ENCODE measurements at regions not wholly inside any gene's neighbourhood (a gene's known extent, or its start where the extent isn't known, plus 50 kb on each side); places are given as distances from the start of the nearest gene placed in this dataset.

DNA sequence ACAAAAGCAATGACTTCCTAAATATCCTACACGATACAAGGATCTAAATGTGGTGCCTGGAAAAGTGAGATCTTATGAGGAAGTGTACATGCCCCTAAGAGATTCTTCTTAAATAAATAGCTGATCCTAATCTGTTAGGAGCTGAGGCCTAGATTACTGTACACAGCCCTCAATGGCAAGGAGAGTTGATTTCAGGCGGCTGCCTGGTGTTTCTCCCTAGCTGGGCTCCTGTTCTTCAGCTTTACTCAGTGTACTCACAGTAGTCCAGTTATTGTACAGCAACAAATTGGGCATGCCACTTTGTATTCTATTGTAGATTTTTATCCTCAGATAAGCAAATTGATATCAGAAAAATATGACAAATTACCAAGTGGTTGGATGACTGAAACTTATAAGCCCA, 358.2 kb upstream of the PDGFD start:
- no peak for DNase-seq

DNA sequence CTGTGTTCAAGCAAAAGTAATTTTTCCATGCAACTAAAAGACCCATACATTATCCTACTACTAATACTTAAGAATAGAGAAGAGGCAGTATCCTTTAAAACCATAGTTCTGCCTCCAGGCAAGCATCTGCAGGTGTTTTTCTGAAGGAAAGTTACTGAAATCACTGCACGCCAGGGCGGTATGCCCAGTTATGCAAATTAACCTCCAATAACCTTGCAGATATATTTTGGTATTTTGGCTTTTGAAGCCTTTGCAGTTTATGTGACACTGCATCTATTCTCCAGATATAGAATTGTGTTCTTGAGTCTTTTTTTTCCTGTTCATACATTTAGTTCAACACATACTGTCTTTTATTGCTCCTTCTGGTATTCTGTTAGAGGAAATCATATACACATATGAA, 346.2 kb upstream of the PDGFD start:
- DNase-seq, result no peak

DNA sequence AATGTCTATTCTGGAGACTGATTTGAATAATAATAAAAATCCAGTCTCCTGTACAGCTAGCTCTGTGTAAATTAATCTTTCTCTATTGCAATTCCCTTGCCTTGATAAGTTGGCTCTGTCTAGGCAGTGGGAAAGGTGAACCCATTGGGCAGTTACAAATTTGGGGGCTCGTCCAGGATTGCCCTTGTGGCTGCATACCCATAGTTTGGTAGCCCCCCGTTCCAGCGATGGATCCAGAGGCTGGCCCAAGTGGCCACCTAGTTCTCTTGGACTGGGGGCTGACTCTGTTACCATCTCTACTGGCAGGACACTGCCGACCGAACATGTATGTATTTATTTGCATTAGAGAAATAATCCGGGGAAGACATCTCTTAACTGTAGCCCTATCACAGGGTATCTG, 326.2 kb upstream of the PDGFD start:
- no peak for DNase-seq

DNA sequence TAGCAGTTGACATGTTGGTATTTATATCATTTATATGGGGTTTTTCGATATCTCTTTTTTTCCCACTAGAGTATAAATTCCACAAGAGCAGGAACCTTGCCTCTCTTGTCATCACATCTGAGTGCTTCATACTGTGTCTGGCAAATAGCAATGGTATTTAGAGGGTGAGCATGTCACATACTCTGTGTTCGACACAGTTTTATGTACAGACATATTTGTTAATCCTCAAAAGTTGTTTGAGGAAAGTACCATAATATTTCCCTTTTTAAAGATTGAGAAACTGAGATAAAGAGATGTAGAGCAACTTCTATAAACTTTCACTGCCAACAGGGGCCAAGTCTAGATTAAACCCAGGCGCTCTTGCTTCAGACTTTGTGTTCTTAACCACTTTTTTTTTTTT, 324.6 kb upstream of the PDGFD start:
- DNase-seq, result no peak

DNA sequence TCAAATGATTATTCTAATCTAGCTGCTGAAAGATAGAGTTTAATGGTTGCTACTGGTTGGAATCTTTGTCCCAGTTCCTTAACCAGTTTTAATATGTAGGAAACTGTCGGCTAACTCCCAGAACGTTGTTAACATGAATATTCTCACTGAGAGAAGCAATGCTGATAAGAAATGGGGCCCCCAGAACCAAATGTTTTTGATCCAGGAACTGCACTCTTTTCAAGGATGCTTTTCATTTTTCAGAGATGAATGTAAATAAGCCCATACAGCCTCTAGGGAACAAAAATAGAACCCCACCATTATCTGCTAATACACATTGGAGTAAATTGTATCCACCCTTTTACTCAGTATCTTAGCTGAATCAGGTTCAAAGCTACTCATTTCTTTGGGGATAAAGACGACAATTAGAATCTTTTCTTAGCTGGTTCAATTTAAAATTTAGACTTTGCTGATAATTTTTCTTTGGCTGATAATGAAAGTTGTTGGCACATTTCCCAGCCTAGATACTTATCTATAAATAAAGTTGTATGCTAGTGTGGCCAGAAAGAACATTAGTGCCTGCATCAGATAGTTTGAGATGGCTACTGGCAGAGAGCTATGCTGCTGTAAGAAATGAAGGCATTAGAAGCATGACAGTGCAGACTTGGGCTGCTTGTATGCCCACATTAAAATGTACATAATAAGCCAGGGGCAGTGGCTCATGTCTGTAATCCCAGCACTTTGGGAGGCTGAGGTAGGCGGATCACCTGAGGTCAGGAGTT, 323.3 kb upstream of the PDGFD start:
- DNase-seq, result no peak

DNA sequence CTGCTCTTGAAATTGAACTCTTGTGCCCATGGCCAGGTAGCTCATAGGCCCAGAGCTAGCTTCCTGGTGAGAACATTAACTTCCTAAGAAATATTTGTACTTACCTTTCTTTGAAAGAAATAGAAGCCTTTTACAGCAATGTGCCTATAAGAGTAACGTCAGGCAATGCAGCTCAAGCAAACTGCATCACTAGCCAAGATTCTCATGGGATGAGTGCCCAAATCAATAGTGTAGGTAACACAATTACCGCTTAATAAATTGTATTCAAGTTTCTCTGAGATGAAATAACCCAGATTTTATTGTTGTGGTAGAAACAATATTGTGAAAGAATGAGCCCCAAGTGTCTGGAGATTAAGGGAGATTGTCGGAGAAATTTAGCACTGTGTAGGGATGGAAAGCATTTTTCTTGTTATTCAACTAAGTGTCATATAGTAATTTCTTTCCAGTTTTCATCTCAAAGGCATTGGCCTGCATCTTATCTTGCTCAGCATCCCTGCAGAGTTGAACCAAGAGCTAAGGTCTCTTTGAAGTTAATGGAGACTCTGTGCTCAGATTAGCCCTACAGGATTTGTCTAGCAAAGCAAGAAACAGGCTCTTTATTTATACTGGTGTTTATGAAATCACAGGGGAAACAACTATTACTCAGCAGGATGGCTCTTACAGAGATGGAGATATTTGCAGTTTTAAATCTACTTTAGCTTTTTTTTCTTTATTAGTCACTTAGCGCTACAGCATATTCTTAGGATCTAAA, 321.0 kb upstream of the PDGFD start:
- DNase-seq, result no peak

DNA sequence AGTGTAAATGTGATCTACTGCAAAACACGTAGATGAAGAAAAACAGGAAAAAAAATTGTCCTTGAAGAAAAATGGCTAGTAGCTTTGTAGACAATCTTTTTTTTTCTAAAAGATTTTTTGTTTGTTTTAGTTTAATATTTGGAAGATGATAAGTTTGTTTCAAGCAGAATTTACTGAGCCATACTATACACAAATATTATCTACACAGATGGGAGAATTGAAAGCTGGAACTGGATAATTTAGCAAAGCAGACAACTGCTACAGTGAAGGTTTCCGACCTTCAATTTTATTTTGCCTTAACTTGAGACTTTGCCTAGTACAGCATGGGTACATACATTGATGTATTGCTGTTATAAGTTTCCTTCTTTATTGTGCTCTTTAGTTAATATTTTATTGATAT, 313.0 kb upstream of the PDGFD start:
- no peak for DNase-seq

DNA sequence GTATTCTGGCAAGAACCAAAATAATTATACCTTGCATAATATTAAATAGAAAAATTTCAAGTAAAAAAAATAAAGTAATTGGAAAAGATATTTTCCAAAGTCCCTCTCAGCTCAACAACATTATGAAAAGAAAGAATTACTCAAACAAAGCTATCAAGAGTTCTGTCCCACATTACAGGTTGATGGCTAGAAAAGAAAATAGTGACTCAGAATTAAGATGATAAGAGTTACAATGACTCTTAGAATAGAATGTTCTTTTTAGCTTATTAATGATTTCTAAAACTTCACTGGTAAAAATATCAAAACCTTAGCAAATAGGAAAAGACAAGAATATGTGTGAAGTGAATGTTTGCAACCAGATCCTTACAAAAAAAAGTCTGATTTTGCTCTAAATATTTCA, 312.5 kb upstream of the PDGFD start:
- DNase-seq, result no peak

DNA sequence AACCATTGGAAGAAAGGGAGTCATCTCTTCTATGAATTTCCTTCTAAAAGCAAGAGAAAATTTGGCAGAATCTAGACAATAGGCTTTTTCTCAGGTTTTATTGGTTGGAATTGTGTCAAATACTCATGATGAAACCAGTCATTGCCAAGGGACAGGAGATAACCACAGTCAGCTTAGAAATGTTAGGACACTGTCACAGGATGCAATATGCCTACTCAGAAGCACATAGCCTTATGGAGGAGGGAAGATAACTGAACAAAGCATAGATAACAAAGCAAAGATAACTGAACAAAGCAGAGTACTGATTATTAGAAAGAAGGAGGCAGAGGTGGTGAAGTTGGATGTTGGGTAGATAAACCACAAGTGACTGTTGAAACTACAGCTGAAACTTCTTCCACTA, 303.5 kb upstream of the PDGFD start:
- no peak for DNase-seq

DNA sequence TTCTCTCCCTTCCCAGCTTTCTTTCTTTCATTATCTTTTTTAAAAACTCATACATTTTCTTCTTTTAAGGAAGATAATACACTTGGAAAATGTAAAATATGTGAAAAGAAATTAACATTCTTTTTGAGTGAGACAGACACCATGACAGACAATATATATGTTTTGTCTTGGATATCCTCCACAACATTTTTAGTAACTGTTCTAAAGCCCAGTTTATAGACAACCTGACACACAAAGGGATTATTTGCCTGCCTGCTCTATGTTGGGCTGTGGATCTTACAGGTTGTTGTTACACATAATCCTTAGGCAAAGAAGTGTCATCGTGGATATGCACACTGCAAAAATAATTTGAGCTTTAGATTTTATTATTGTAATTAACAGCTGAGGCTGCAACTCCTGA, 301.4 kb upstream of the PDGFD start:
- no peak for DNase-seq

DNA sequence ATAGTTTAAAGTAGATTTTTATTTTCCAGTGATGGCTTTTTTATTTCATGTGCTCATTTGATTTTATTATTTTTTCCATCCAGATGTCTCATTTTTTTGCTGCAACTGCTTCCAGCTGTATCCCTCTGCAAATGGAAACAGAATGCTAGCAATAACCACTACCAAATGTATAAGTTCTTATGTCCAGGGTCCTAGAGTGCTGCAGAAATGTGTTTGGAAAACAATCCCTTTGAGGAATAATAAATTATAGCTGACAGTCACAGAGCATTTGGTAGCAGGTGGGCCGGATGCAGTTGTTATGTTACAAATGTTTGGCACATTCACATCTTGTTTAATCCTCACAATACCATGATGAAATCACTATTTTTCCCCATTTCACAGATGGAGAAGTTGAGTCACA, 300.7 kb upstream of the PDGFD start:
- no peak for DNase-seq

DNA sequence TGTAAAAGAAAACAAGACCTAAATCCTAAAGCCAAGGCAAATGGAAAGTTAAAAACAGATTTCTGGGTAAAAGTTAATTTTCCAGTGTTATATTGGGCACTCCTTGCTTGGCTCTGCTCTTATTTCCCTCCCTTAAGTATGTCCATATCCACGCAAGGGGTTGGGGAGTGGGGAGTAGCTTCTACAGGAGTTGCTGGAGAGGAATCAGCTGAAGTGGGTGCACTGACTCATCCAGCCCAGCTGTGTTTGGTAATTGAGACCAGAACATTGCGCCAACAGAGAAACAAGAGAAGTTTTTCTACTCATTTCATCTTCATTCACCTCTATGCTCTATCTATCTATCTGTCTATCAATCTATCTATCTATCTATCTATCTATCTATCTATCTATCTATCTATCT, 298.4 kb upstream of the PDGFD start:
- DNase-seq, result no peak

DNA sequence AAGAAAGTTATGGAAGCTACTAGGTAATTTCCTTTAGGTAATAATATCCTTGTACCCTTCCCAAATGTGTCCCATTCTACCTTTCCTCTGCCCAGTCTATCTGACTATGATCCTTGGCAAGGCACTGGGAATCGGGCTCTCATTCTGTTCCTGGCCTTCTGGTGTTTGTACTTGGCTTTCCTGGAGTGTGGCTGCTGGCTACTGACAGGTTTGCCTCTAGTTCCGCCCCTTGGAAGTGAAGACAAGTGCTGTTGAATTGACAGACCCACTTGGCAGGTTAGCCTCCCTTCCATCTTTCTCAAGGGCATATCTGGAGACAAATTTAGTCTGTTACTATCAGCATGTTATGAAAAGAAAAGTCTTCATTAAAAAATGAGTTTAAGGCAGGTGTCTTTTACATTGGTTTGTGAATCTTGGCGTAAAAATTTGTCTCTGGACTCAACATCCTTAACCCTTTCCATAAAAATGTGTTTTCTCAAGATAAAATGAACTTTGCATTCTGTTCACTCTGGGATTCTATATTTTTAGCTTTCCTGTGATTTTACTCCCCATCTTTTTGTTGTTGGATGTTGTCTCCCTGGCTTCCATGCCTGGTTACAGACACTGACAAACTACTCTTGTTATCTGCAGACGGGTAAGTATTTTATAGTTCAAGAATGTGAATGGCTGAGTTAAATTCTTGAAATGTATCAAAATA, 287.4 kb upstream of the PDGFD start:
- no peak for DNase-seq

DNA sequence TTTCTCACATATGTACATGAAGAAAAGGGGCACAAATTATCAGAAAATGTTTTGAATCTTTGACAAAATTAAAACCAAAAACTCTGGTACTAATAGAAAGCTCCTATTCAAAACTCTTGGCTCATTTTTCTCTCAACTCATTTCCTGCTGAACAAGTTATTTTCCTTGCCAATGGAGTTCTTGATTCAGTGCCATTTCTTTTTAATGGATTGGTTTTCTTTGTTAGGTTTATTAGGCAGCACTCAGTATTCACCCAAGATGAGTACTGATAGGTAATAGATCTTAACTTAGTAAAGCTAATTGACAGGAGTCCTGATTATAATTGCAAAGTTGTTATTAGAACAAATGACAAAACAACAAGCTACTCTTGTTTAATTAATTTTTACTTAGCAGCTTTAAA, 279.4 kb upstream of the PDGFD start:
- DNase-seq, result no peak

DNA sequence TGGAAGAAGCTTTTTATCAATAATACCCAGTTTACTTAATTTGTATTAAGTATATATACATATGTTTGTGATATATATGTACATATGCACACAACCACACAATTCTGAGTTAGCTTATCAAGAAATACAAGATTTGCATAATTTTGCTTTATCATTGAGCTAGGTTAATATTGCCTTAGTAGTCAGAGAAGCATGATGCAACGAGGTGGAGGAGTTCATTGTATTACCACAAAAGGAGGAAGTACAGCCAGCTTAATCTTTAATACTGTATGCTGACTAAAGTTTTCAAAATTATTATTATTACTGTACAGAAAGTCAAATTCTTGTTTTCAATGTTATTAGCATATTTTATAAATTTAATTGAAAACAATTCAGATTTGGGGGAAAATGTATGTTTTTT, 278.4 kb upstream of the PDGFD start:
- no peak for DNase-seq

DNA sequence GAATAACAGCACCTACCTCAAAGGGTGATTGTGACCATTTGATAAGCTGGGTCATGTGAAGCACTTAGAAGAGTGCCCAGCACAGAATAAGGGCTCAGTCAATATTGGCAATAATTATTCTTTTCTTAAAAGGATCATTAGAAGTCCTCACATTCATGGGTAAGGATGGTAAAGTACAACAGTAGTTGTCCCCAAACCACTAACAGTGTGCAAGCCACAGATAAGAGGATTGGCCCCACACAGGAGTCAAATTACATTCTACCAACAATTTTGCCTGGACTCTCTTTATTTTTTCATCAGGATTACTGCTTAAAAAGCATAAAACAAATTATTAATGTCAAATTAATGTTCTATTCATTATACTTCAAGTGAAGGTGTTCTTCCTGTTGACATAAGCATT, 271.5 kb upstream of the PDGFD start:
- DNase-seq, result no peak

DNA sequence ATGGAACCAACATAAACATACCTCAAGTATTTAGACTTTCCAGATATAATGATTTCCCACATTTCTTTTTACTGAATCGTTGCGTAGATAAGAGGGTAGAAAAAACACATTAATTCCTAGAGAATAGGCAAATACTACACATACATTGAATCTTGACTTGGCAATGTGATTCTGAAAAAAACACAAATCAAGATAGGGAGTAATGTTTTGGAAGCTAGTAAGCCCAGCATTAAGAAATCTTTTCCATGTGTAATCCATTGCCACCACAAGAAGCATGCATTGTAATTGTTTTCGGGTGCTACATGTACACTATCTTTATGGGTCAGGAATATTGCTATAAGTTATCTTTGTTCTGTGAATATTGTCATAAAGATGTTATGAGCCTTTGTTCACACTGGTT, 269.8 kb upstream of the PDGFD start:
- DNase-seq, result no peak

DNA sequence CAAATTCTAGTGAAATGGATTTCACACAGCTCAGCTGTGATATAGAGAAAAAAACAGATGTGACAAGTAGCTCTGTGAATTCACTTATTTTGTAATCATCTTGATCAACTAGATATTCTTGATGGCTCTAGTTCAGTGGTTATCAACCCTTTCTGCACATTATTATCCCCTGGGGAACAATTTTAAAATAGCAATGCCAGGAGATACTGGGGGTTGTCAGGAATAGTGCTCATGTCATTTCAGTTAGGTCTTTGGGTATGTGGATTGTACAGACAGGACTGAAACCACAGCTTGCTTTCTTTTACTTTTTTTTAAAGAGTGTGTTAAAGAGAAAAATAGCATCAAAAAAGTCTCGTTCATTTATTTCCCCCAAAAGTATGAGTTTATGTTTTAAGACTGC, 269.0 kb upstream of the PDGFD start:
- DNase-seq, result no peak

DNA sequence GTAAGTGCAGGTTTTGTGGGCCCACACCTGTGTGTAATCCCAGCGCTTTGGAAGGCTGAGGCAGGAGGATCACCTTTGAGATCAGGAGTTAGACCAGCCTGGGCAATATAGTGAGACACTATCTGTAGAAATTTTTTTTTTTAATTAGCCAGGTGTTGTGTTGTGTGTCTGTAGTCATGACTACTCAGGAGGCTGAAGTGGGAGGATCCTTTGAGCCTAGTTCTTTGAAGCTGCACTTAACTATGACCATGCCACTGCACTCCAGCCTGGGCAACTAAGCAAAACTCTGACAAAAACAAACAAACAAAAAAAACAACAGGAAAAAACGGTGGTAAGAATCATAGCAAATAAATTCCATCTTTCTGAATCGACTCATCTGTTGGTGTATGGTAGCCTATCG, 268.6 kb upstream of the PDGFD start:
- DNase-seq, result no peak

DNA sequence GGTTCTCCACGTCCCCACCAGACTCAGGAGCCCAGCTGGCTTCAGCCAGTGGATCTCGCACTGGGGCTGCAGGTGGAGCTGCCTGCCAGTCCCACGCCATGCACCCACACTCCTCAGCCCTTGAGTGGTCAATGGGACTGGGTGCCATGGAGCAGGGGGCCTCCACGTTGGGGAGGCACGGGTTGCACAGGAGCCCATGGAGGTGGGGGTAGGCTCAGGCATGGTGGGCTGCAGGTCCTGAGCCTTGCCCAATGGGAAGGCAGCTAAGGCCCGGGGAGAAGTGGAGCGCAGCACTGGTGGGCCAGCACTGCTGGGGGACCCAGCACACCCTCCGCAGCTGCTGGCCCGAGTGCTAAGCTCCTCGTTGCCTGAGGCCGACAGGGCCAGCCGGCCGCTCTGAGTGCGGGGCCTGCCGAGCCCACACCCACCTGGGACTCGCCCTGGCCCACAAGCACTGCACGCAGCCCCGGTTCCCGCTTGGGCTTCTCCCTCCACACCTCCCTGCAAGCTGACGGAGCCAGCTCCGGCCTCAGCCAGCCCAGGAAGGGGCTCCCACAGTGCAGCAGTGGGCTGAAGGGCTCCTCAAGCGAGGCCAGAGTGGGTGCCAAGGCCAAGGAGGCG, 258.5 kb upstream of the PDGFD start:
- no peak for DNase-seq

DNA sequence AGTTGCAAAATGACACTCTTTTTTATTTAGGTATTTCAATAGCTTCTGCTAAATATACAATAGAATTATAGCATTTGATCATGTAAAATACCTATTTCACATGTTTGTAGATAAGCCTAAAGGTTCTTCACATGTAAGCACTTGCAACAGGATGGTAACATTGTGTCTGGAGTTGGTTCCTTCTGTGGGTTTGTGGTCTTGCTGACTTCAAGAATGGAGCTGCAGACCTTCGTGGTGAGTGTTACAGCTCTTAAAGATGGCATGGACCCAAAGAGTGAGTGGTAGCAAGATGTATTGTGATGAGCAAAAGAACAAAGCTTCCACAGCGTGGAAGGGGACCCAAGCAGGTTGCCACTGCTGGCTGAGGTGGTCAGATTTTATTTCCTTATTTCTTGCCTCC, 246.4 kb upstream of the PDGFD start:
- no peak for DNase-seq

DNA sequence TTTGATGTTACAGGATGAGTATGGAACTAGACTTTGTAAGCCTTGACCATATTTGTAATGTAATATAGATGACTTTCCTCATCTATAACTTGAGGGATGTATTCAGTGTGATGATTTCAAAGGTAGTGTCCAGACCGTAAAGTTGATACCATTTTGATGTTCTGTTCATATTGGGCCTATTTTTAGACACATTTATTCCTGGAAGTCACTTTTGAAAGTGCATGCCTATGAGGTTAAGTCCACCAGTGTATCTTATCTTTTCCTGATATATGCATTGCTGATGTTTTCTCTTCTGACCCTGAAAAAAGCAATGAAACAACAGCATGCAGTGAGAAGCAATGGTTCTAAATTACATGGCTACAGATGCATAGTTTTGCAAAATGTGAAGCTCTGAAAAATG, 244.7 kb upstream of the PDGFD start:
- DNase-seq, result no peak

DNA sequence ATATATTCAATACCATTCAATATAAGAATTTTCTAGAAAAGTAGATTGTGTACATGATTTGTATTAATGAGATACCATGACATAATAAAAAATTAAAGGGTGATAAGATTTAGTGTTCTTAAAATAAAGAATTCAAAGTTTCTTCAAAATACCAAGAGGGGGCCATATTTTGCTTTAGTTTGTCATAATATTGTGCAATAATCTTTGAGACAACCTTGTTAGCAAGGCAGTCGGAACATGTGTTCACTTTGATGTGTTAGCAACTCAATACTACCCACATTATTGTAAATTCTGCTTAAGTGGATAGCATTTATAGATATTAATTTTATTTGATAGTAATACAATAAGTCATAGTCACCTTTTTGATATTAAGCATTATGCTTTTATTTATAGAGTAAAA, 241.3 kb upstream of the PDGFD start:
- DNase-seq, result no peak
